CD4-positive, CD25-positive, alpha-beta regulatory T cell (primary cell): ENCODE measurements at regions not wholly inside any gene's neighbourhood (a gene's known extent, or its start where the extent isn't known, plus 50 kb on each side); places are given as distances from the start of the nearest gene placed in this dataset.

Source experiments
- ATAC-seq, 2 donors: fragments of 150-1000 bp; cut with Tn5 transposase; one replicate each; pipeline ENCODE4 v1.10.0; 2021; ENCODE audit warnings: low read depth in 2 of 2, moderate number of reproducible peaks in 2 of 2, moderate library complexity in 1 of 2
- DNase-seq, 3 donors: peaks; one replicate each; pipeline versions ENCODE4 v3.0.0 to v3.0.0-alpha.2; 2012 to 2022; ENCODE audit warnings: mixed read lengths in 1 of 3
- H3K27ac ChIP-seq: one replicate; pipeline ENCODE4 v1.7.0; 2013; ENCODE audit warnings: mild to moderate bottlenecking, low read length; ENCODE audit not compliant: insufficient read depth, poor library complexity, severe bottlenecking
- H3K27me3 ChIP-seq: one replicate; pipeline ENCODE4 v1.7.0; 2013; ENCODE audit warnings: low read length; ENCODE audit not compliant: control insufficient read depth, insufficient read depth
- H3K36me3 ChIP-seq: one replicate; pipeline ENCODE4 v1.7.0; 2013; ENCODE audit warnings: mild to moderate bottlenecking, low read length, moderate library complexity; ENCODE audit not compliant: control insufficient read depth, insufficient read depth
- H3K4me1 ChIP-seq: 2 replicates; pipeline ENCODE4 v1.7.0; 2013; ENCODE audit warnings: mild to moderate bottlenecking, low read length; ENCODE audit not compliant: insufficient read depth, control insufficient read depth, poor library complexity, severe bottlenecking
- H3K4me3 ChIP-seq: one replicate; pipeline ENCODE4 v1.7.0; 2013; ENCODE audit warnings: low read depth, mild to moderate bottlenecking, low read length, moderate library complexity
- H3K9me3 ChIP-seq, 2 experiments: 1 replicate in 1 of 2; 2 replicates in 1 of 2; pipeline ENCODE4 v1.7.0; 2013; ENCODE audit warnings: low read length in 2 of 2, mild to moderate bottlenecking in 1 of 2, moderate library complexity in 1 of 2; ENCODE audit not compliant: control insufficient read depth in 2 of 2
- H3K27ac Mint-ChIP-seq, 3 donors: one replicate each; pipeline ENCODE4 v1.8.0; 2020 to 2022; ENCODE audit warnings: mild to moderate bottlenecking in 3 of 3, mixed read lengths in 3 of 3, moderate library complexity in 2 of 3
- H3K27me3 Mint-ChIP-seq: one replicate; pipeline ENCODE4 v1.8.0; 2022; ENCODE audit warnings: mild to moderate bottlenecking, mixed read lengths
- H3K36me3 Mint-ChIP-seq: one replicate; pipeline ENCODE4 v1.8.0; 2020; ENCODE audit warnings: mixed read lengths
- H3K4me1 Mint-ChIP-seq, 4 donors: one replicate each; pipeline ENCODE4 v1.8.0; 2020 to 2022; ENCODE audit warnings: mixed read lengths in 4 of 4, mild to moderate bottlenecking in 1 of 4
- H3K4me3 Mint-ChIP-seq, 4 donors: one replicate each; pipeline ENCODE4 v1.8.0; 2020 to 2022; ENCODE audit warnings: mild to moderate bottlenecking in 4 of 4, mixed read lengths in 4 of 4, moderate library complexity in 3 of 4
- H3K9me3 Mint-ChIP-seq, 7 donors: one replicate each; pipeline ENCODE4 v1.8.0; 2020 to 2022; ENCODE audit warnings: mixed read lengths in 7 of 7, mild to moderate bottlenecking in 3 of 7, moderate library complexity in 2 of 7

DNA sequence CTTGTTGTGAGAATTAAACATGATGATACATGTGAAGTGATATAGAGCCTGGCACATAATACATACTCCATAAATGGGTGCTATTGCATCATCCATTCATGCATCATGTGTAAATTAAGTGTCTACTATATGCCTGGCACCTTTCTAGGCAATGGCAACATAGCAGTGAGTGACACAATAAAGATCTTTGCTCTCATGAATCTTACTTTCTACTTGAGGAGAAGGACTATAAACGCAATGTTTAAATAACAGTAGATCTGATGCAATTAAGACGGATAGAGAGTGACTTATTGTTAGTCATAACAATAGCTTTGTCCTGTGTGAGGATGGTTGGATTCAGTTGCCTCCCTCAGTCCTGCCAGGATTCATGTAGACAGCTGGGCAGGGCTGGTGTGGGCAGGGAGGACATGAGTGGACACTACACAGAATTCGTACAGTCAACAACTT lies 88.4 kb upstream of the NPAS2 start:
- no peak for DNase-seq
- no peak overlapping the region for H3K27ac Mint-ChIP-seq

DNA sequence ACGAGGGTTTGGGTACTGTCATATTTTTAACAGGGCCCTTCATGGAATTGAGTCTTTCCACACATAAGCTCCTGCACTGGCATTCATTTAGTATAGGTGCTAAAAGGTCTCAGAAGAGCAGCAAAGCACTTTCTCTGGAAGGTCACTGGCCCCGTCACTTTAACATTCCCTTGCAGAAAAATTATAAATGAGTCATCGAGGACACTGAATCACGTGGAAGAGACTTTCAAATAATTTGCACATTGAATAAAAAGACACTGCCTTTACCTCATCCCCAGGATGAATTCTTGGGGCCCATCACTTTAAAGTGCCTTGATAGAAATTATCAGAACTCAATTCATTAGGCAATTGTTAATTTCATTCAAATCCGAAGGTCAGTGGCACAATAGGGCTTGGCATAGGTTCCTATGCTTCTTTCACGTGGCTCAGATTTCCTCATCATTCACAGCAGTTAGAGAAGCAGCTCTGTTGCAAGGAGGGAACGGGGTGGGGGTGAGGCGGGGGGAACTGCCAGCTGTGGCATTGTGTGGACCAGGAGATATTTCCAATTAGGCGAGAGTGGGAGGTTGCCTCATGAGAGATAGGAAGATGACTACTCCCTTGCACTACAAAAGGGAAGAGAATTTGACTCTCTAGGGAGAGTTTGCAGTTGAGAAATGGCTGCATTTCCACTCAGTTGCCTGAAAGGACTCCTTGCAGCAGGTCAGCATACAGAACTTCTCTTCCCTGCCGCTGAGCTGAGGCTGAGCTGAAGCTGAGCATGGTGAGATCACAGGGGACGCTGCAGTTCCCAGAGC lies 86.3 kb upstream of the NPAS2 start:
- H3K9me3 Mint-ChIP-seq = peaks cover 0 to 6% (median 2%) of the 10 kb centered on the region in 7 donors
- no peaks in the 10 kb centered on the region for H3K4me1 ChIP-seq
- peaks cover 0 to 2% of the 10 kb centered on the region in 2 experiments for H3K9me3 ChIP-seq
- no peaks in the 10 kb centered on the region for H3K36me3 Mint-ChIP-seq
- no peaks in the 10 kb centered on the region for H3K36me3 ChIP-seq
- ATAC-seq (no peak), DNase-seq (no peak)
- no peak overlapping the region for H3K27ac Mint-ChIP-seq
- H3K27ac ChIP-seq = no peak overlapping the region
- no peak overlapping the region for H3K4me3 ChIP-seq
- peaks cover 8% of the 10 kb centered on the region for H3K27me3 ChIP-seq
- H3K27me3 Mint-ChIP-seq = peaks cover 23% of the 10 kb centered on the region
- H3K4me3 Mint-ChIP-seq = no peak overlapping the region
- H3K4me1 Mint-ChIP-seq = no peaks in the 10 kb centered on the region

More for the DNA sequence above, 88.4 kb upstream of the NPAS2 start:
- H3K4me1 ChIP-seq = no peaks in the 10 kb centered on the region
- H3K4me3 ChIP-seq = no peak overlapping the region
- Mint-ChIP-seq H3K4me3 (no peak overlapping the region), H3K4me1 (no peaks in the 10 kb centered on the region), H3K27me3 (peaks cover 17% of the 10 kb centered on the region), H3K9me3 (peaks cover 0 to 6% (median 2%) of the 10 kb centered on the region in 7 donors), H3K36me3 (no peaks in the 10 kb centered on the region)
- H3K27me3 ChIP-seq = peaks cover 7% of the 10 kb centered on the region
- H3K9me3 ChIP-seq = peaks cover 0 to 2% of the 10 kb centered on the region in 2 experiments
- H3K36me3 ChIP-seq = no peaks in the 10 kb centered on the region
- H3K27ac ChIP-seq = no peak overlapping the region
- ATAC-seq = no peak

DNA sequence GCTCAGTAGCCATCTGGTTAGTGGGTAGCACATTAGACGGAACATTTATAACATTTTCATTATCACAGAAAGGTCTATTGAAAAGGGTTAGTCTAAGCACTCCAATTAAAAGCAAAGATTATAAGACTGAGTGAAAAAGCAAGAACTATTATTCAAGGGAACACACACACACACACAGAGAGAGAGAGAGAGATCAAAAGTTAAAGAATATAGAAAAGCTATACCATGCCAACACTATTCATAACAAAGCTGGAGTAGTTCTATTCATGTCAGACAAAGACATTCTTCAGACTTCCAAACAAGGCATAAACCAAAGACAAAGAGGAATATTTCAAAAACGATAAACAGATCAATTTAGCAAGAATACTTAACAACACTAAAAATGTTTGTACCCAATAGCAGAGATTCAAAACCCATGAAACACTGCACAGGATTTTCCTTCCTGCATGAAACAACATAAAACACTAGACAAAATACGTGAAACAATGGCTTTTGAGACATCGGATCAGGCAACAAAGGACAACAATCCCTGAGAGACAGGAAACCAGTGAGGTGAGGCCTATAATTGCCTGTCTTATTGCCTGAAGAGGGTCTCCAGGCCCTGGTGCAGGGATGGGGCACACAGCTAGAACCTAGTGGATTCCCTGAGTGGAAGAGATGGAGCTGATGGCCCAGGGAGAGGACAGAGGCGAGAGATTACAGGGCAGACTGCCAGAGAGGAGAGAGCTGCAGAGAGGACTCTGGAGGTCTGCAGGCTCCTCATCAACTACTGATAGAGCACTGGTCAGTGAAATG lies 83.6 kb upstream of the NPAS2 start:
- no peaks in the 10 kb centered on the region for H3K36me3 ChIP-seq
- peaks cover 0 to 2% (median 0%) of the 10 kb centered on the region in 7 donors for H3K9me3 Mint-ChIP-seq
- H3K4me3 ChIP-seq = no peak overlapping the region
- H3K27ac Mint-ChIP-seq = peak overlapping the region in 1 of 3 donors; percentile 64
- peaks cover 20% of the 10 kb centered on the region for H3K27me3 Mint-ChIP-seq
- H3K4me3 Mint-ChIP-seq = no peak overlapping the region
- H3K4me1 Mint-ChIP-seq = no peaks in the 10 kb centered on the region
- no peaks in the 10 kb centered on the region for H3K4me1 ChIP-seq
- no peak for ATAC-seq
- DNase-seq = no peak
- no peaks in the 10 kb centered on the region for H3K9me3 ChIP-seq
- no peak overlapping the region for H3K27ac ChIP-seq
- H3K36me3 Mint-ChIP-seq = no peaks in the 10 kb centered on the region
- H3K27me3 ChIP-seq = peaks cover 8% of the 10 kb centered on the region

DNA sequence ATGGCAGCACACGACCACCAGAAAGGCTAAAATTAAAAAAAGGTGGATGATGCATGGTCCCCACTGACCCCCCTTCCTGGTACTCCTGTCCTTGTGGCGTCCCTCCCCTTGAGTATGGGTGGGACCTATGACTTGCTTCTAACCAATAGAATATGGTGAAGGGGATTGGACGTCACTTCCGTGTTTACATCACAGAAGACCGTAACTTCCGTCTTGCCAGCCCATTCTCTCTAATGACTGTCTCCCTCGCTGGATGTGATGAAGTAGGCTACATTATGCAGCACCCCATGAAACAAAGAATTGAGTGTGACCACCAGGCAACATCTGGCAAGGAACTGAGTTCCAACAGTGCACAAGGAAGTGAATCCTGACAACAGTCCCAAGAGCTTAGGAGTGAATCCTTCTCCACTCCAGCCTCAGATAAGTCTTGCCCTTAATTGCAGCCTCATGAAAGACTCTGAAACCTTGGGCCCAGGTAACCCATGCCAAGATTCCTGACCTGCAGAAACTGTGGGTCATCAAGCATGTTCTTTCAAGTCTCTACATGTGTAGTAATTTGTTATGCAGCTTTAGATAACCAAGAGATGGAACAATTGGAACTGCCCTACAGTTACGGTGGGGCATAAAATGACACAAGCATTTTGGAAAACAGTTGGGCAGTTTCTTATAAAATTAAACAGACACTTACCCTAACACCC lies 80.1 kb upstream of the NPAS2 start:
- no peaks in the 10 kb centered on the region for H3K36me3 ChIP-seq
- DNase-seq = no peak
- no peak overlapping the region for H3K27ac ChIP-seq
- Mint-ChIP-seq H3K27me3 (peaks cover 16% of the 10 kb centered on the region), H3K36me3 (no peaks in the 10 kb centered on the region), H3K4me3 (no peak overlapping the region), H3K4me1 (no peaks in the 10 kb centered on the region), H3K9me3 (no peaks in the 10 kb centered on the region), H3K27ac (no peak overlapping the region)
- H3K4me1 ChIP-seq = no peaks in the 10 kb centered on the region
- no peak overlapping the region for H3K4me3 ChIP-seq
- no peak for ATAC-seq
- peaks cover 4% of the 10 kb centered on the region for H3K27me3 ChIP-seq
- H3K9me3 ChIP-seq = no peaks in the 10 kb centered on the region

DNA sequence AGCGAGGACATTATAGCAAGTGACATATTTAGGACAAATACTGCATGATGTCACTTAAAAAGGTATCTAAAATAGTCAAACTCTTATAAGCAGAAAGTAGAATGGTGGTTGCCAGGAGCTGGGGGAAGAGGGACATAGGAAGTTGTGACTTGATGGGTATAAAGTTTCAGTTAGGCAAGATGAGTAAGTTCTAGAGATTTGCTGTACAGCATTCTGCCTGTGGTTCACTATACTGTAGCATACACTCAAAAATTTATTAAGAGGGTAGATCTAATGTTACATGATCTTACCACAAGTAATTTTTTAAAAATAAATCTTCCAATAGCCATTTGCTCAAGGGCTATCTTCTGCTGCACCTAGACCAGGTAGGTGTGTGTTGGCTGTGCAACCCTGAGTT lies 78.1 kb upstream of the NPAS2 start:
- Mint-ChIP-seq H3K9me3 (peaks cover 0 to 1% (median 0%) of the 10 kb centered on the region in 7 donors), H3K27me3 (peaks cover 16% of the 10 kb centered on the region), H3K36me3 (no peaks in the 10 kb centered on the region), H3K4me3 (no peak overlapping the region), H3K4me1 (no peaks in the 10 kb centered on the region), H3K27ac (no peak overlapping the region)
- Histone ChIP-seq H3K4me1 (no peaks in the 10 kb centered on the region), H3K4me3 (no peak overlapping the region), H3K27me3 (peaks cover under 1% of the 10 kb centered on the region), H3K9me3 (no peaks in the 10 kb centered on the region), H3K36me3 (no peaks in the 10 kb centered on the region), H3K27ac (no peak overlapping the region)
- ATAC-seq (no peak), DNase-seq (no peak)

DNA sequence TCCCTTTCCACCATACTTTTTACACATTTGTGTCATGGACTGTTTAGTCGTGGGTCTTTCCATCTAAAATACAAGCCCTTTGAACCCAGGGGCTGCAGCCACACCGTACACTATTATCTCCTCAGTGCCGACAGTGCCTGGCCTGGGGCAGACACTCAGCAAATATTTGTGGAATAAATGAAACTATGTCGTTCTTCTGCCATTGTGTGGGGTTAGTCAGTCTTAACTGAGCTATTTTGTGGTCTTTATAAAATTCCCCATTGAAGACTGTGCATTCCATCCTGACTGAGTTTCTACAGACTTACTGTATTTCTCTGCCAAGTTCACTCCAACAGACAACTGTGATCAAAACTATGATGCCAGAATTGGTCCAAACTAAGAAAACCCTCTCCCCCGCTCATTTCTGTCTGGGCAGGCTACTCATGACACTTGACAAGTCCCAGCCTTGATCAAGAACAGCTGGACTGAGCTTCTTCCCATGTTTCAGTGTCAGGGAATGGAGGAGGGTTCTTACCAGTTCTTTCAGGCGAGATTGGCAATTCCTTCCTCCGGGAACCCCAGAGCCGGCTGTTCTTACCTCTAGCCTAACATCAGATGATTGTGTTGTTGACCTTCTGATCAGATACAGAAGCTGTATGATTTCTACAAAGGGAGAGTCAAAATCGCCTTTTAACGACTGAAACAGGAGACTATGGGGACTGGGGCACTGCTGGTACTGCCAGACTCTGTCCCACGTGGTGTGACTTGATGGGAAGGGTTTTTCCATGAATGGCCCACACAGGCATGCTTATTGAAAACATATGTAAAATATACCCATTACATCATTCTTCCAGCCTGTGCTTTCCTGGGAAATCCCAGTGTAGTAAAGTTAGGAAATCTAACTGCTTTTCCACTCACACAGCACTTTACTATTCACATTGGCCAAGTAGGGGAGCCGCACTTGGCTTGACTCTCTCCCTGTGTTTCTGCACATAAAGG lies 77.4 kb upstream of the NPAS2 start:
- no peaks in the 10 kb centered on the region for H3K27me3 ChIP-seq
- Mint-ChIP-seq H3K4me3 (no peak overlapping the region), H3K27me3 (peaks cover 16% of the 10 kb centered on the region), H3K9me3 (peaks cover 0 to 1% (median 0%) of the 10 kb centered on the region in 7 donors), H3K36me3 (no peaks in the 10 kb centered on the region), H3K4me1 (no peaks in the 10 kb centered on the region), H3K27ac (no peak overlapping the region)
- no peaks in the 10 kb centered on the region for H3K4me1 ChIP-seq
- no peak overlapping the region for H3K27ac ChIP-seq
- H3K9me3 ChIP-seq = no peaks in the 10 kb centered on the region
- no peak for ATAC-seq
- no peaks in the 10 kb centered on the region for H3K36me3 ChIP-seq
- no peak overlapping the region for H3K4me3 ChIP-seq
- no peak for DNase-seq

DNA sequence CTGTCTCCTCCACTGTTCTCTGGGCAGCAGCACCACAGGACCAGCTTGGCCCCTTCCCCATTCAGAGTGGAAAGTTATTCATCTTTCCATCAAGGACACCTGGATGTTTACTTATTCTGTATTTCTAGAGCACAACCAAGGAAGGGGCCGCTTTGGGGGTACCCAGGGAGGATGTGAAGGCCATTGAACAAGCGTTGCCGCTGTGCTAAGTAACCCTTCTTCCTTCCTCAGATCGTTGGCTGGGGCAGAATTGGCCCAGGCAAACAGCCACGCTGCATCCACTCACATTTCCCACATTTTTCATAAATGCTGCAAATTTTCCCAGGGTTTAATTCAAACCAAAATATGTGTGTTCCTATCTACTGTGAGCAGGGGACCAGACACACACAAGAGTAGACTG lies 76.2 kb upstream of the NPAS2 start:
- no peaks in the 10 kb centered on the region for H3K4me1 ChIP-seq
- no peak overlapping the region for H3K4me3 Mint-ChIP-seq
- H3K4me1 Mint-ChIP-seq = no peaks in the 10 kb centered on the region
- ATAC-seq (no peak), DNase-seq (no peak)
- peaks cover 0 to 1% (median 0%) of the 10 kb centered on the region in 7 donors for H3K9me3 Mint-ChIP-seq
- H3K27ac ChIP-seq = no peak overlapping the region
- no peaks in the 10 kb centered on the region for H3K36me3 Mint-ChIP-seq
- H3K36me3 ChIP-seq = no peaks in the 10 kb centered on the region
- peaks cover 8% of the 10 kb centered on the region for H3K27me3 Mint-ChIP-seq
- no peak overlapping the region for H3K27ac Mint-ChIP-seq
- H3K27me3 ChIP-seq = no peaks in the 10 kb centered on the region
- H3K4me3 ChIP-seq = no peak overlapping the region
- H3K9me3 ChIP-seq = no peaks in the 10 kb centered on the region
